ENCODE measurements at regions not wholly inside any gene's neighbourhood (a gene's known extent, or its start where the extent isn't known, plus 50 kb on each side); places are given as distances from the start of the nearest gene placed in this dataset.

DNA sequence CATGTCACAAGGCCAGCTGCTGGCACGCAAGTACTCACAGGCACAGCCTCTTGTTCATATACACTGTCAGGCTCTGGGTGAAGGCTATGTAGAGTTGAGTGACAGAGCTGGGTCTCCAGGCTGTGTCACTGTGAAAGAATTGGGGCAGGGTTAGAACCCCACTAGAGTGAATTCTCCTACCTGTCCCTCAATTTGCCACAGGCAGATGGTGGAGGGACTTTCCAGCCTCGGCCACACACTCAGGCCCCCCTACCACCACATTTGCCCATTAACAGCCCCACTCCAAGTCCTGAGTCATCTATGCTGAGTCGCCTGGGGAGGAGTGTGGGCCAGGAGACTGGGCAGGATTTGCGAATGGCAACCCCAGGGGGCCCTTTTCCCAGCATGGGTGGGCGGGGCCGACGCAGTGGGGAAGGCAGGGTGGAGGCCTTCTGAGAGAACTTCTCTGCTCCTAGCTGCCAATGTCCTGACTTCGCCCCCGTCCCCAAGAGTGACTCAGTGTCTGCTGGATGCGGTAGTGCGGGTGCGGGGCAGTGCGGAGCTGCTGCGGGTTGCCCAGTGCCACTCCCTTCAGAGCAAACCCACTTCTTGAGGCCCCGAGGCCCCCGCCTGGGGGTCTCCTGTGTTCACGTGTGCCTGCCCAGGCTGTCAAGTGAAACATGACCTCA is 50.3 kb upstream of the PSD2 start:
- peak; percentile 45 for DNase-seq (ENCODE audit: low read depth)
- TF ChIP-seq, protein P1, sequence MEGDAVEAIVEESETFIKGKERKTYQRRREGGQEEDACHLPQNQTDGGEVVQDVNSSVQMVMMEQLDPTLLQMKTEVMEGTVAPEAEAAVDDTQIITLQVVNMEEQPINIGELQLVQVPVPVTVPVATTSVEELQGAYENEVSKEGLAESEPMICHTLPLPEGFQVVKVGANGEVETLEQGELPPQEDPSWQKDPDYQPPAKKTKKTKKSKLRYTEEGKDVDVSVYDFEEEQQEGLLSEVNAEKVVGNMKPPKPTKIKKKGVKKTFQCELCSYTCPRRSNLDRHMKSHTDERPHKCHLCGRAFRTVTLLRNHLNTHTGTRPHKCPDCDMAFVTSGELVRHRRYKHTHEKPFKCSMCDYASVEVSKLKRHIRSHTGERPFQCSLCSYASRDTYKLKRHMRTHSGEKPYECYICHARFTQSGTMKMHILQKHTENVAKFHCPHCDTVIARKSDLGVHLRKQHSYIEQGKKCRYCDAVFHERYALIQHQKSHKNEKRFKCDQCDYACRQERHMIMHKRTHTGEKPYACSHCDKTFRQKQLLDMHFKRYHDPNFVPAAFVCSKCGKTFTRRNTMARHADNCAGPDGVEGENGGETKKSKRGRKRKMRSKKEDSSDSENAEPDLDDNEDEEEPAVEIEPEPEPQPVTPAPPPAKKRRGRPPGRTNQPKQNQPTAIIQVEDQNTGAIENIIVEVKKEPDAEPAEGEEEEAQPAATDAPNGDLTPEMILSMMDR (conservative IDR thresholded peaks at IDR 0.05; ENCODE audit: low read depth, low read length), result no peak
- H3K4me3 ChIP-seq (ENCODE audit: low read depth, low read length), result no peak overlapping the region

DNA sequence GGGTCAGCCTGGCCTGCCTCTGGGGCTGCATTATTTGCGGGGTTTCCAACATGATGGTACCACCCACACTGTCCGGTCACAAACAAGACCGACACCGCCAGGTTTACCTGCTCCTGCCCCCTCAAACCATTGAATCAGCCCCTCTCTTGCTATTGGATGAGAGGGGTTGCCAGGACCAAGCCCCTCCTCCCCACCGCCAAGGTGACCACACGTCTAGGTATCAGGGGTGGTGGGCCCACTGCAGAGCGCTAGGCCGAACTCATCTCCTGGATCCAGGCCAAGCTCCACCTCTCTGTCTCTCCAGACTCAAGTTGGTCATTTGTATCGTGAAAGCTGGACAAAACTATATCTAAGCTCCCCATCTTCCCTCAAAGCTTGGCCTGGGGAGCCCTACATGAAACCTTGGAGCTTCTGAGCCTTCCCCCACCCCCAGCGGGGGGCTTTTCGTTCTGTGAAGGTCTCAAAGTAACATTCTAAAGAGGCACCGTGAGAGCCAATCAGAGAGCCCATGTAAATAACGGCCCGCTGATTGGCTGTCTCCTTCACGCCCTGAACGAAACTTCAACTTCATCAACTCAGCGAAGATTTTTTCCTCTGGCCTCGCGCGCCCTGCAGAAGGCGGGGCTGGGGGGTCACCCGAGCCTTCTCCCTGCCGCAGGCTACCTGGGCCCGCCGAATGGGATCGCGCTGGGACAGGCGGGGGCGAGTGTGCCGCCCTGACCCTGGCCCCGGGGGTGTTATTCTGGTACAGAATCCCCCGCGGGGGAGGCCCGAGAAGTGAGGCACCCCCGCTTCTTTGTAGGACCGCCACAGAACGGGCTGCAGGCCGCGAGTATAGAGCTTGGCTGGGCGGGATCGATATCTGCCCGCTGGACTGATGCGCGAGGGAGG is 49.6 kb upstream of the PSD2 start:
- peak overlapping the region; percentile 48 for H3K4me3 ChIP-seq (ENCODE audit: low read depth, low read length)
- TF ChIP-seq, protein P1 (conservative IDR thresholded peaks at IDR 0.05; ENCODE audit: low read depth, low read length), result no peak
- no peak for DNase-seq (ENCODE audit: low read depth)
